ENCODE measurements at regions not wholly inside any gene's neighbourhood (a gene's known extent, or its start where the extent isn't known, plus 50 kb on each side); places are given as distances from the start of the nearest gene placed in this dataset.

- no peak for DNase-seq
- H3K9me3 ChIP-seq, result no peaks in the 10 kb centered on the region
- no peaks in the 10 kb centered on the region for H3K4me1 ChIP-seq
- no peak overlapping the region for H3K4me3 ChIP-seq
- no peaks in the 10 kb centered on the region for H3K36me3 ChIP-seq
- intact Hi-C loops (cut with DNase I; ENCODE audit: low total_unique reads), result no loop called here
- H3K27me3 ChIP-seq, result no peaks in the 10 kb centered on the region
- TF ChIP-seq POLR2A (IDR thresholded peaks at IDR 0.05) (no peak), CTCF (IDR thresholded peaks at IDR 0.05) (no peak)
- H3K27ac ChIP-seq, result no peak overlapping the region
These were observed 321.8 kb downstream of the TEX29 start for GRCh38 chr13:111642156-111642767.

DNA sequence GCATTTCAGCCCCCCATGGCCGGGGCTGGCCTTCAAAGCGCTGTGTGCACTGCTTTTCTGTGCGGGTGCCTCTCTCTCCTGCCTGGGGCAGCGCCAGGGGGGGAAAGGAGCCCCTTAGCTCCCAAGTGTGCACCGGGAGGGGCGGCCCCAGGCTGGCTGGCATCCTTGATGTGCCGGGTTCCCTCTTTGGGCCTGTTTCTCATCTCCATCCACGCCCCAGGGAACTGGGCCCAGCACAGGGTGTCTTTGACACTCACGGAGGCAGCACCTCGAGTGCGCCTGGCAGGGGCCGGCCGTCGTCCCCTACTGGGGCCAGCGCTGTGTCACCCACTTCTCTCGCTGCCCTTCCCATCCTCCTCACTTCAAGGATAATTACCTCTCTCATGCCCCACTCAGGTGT is 324.3 kb downstream of the TEX29 start:
- H3K4me1 ChIP-seq, result no peaks in the 10 kb centered on the region
- intact Hi-C loops (cut with DNase I; ENCODE audit: low total_unique reads), result no loop called here
- H3K4me3 ChIP-seq, result no peak overlapping the region
- H3K27me3 ChIP-seq, result no peaks in the 10 kb centered on the region
- H3K9me3 ChIP-seq, result no peaks in the 10 kb centered on the region
- no peaks in the 10 kb centered on the region for H3K36me3 ChIP-seq
- no peak for DNase-seq
- no peak overlapping the region for H3K27ac ChIP-seq
- TF ChIP-seq POLR2A (IDR thresholded peaks at IDR 0.05) (no peak), CTCF (IDR thresholded peaks at IDR 0.05) (no peak)

GRCh38 chr13:111645198-111645597 is 324.8 kb downstream of the TEX29 start:
- Histone ChIP-seq H3K27me3 (no peaks in the 10 kb centered on the region), H3K4me3 (no peak overlapping the region), H3K36me3 (no peaks in the 10 kb centered on the region), H3K4me1 (no peaks in the 10 kb centered on the region), H3K9me3 (no peaks in the 10 kb centered on the region), H3K27ac (no peak overlapping the region)
- no peak for DNase-seq
- no peak for TF ChIP-seq POLR2A (IDR thresholded peaks at IDR 0.05)
- no peak for TF ChIP-seq CTCF (IDR thresholded peaks at IDR 0.05)
- intact Hi-C loops (cut with DNase I; ENCODE audit: low total_unique reads), result no loop called here

DNA sequence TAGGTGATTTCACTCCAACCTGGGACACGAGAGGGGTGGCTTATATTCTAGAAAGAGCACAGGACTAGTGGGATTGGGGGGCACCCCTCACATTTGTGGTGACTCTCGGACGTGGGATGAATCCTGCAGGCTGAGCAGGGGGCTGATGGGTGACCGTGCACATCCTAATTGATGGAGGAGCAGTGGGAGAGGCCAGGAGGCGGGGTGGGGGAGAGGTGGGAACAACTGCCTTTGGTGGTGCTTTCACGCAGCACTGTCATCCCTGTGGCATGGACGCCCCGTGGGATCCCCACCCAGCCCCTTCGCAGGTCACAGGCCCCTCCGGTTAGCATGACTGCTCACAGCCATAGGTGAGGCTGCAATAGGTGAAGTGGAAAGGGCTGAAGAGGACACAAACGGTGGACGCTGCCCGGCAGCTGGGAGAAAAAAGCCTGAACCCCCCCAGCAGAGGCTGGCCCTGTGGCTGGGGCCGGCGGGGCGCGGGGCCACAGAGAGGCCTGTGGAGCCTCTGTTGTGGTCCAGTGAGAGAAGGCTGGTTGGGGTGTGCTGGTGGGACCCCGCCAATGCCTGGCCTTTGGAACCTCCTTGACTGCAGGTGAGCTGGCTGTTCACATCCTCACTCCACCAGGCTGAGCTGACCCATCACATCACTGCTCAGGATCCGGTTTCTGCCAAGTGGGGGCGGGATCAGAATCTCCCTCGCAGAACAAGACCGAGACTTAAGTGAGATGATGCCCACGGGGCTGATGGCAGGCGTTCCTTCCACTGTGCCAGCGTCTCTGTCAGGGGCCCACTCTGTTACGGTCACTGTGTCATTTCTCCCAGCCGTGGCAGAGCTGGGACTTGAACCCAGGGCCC is 325.4 kb downstream of the TEX29 start:
- Histone ChIP-seq H3K27ac (no peak overlapping the region), H3K27me3 (no peaks in the 10 kb centered on the region), H3K4me3 (no peak overlapping the region), H3K36me3 (no peaks in the 10 kb centered on the region), H3K4me1 (no peaks in the 10 kb centered on the region), H3K9me3 (no peaks in the 10 kb centered on the region)
- intact Hi-C loops (cut with DNase I; ENCODE audit: low total_unique reads), result no loop called here
- TF ChIP-seq POLR2A (IDR thresholded peaks at IDR 0.05), result no peak
- TF ChIP-seq CTCF (IDR thresholded peaks at IDR 0.05), result no peak
- no peak for DNase-seq

GRCh38 chr13:111646456-111646855 is 326.0 kb downstream of the TEX29 start:
- Histone ChIP-seq H3K36me3 (no peaks in the 10 kb centered on the region), H3K4me1 (no peaks in the 10 kb centered on the region), H3K27me3 (no peaks in the 10 kb centered on the region), H3K9me3 (no peaks in the 10 kb centered on the region), H3K27ac (no peak overlapping the region), H3K4me3 (no peak overlapping the region)
- TF ChIP-seq POLR2A (IDR thresholded peaks at IDR 0.05), result no peak
- no peak for TF ChIP-seq CTCF (IDR thresholded peaks at IDR 0.05)
- DNase-seq, result no peak
- intact Hi-C loops (cut with DNase I; ENCODE audit: low total_unique reads), result no loop called here

All from uterus (tissue), 3 donors.